A673 (cell line): ENCODE measurements at regions not wholly inside any gene's neighbourhood (a gene's known extent, or its start where the extent isn't known, plus 50 kb on each side); places are given as distances from the start of the nearest gene placed in this dataset.

ENCODE experiments used
- EZH2 ChIP-seq: fragments of 200-600 bp; sonication (generic); IDR thresholded peaks from 2 replicates; pipeline ENCODE4 v1.6.1; 2017; ENCODE audit warnings: borderline replicate concordance, low read depth, mild to moderate bottlenecking, mixed read lengths, antibody characterized with exemption, low read length; ENCODE audit not compliant: poor library complexity, severe bottlenecking
- TF ChIP-seq, protein P1 (sequence below): fragments of 300-800, 200-600 bp; sonication (generic); conservative IDR thresholded peaks from 2 replicates; pipeline ENCODE4 v1.5.1; 2017; ENCODE audit warnings: low read depth, mild to moderate bottlenecking, antibody characterized with exemption, low read length, moderate library complexity, mixed read lengths

DNA sequence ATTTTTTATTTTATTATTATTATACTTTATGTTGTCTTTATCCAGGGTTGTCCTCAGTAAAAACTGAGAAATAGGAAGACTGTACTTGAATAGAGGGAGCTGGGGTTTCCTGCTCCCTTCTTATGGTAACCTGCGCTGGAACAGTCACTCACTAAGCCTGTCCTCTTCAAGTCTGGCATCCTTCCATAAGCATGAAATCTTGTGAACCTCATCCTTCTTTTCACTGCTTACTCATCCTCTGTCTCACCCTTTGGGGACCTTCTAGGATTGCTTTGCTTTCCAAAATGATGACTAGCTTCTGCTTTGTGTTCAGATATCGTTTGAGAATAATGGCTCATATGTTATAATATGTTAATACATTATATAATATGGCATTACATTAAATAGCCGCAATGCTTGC lies 90.6 kb downstream of the C6orf118 start:
- TF ChIP-seq, protein P1, sequence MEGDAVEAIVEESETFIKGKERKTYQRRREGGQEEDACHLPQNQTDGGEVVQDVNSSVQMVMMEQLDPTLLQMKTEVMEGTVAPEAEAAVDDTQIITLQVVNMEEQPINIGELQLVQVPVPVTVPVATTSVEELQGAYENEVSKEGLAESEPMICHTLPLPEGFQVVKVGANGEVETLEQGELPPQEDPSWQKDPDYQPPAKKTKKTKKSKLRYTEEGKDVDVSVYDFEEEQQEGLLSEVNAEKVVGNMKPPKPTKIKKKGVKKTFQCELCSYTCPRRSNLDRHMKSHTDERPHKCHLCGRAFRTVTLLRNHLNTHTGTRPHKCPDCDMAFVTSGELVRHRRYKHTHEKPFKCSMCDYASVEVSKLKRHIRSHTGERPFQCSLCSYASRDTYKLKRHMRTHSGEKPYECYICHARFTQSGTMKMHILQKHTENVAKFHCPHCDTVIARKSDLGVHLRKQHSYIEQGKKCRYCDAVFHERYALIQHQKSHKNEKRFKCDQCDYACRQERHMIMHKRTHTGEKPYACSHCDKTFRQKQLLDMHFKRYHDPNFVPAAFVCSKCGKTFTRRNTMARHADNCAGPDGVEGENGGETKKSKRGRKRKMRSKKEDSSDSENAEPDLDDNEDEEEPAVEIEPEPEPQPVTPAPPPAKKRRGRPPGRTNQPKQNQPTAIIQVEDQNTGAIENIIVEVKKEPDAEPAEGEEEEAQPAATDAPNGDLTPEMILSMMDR, result no peak
- TF ChIP-seq EZH2, result no peak
